IMR-90 (cell line): ENCODE measurements at regions not wholly inside any gene's neighbourhood (a gene's known extent, or its start where the extent isn't known, plus 50 kb on each side); places are given as distances from the start of the nearest gene placed in this dataset.

Source experiments
- ATAC-seq: fragments of 200-7000 bp; cut with Tn5 transposase; 2 replicates; pipeline ENCODE4 v1.9.1; 2020; ENCODE audit warnings: low read depth, mild to moderate bottlenecking, moderate library complexity
- BruUV-seq: library from RNA; stranded (reverse); fragments of 400-500 nt; replicated peaks from 2 replicates; lab custom pipeline; 2021; lab: Mats Ljungman, UMichigan
- CTCF ChIA-PET: fragments of 300-600 bp; formaldehyde crosslinking; extraction: SDS; loops from one replicate; lab custom pipeline; 2021; ENCODE audit warnings: antibody characterized with exemption; lab: Yijun Ruan, JAX
- POLR2A ChIA-PET: fragments of 300-600 bp; sonication (Branson Sonifier 250); formaldehyde crosslinking; loops from one replicate; lab custom pipeline; 2022; ENCODE audit warnings: antibody characterized with exemption; ENCODE audit not compliant: unreplicated experiment; lab: Charles Lee
- DNase-seq: peaks from one replicate; pipeline ENCODE4 v3.0.0; 2013
- H2AFZ ChIP-seq: replicated peaks from 2 replicates; pipeline ENCODE3; 2013; ENCODE audit warnings: low read length, mild to moderate bottlenecking; ENCODE audit not compliant: poor library complexity
- H2AK5ac ChIP-seq: 2 replicates; pipeline ENCODE4 v1.6.1; 2013; ENCODE audit warnings: low read depth, low read length, inconsistent platforms
- H2AK9ac ChIP-seq: replicated peaks from 2 replicates; pipeline ENCODE3; 2013; ENCODE audit warnings: mild to moderate bottlenecking, low read depth, low read length, moderate library complexity; ENCODE audit not compliant: poor library complexity
- H2BK120ac ChIP-seq: 2 replicates; pipeline ENCODE4 v1.6.1; 2013; ENCODE audit warnings: low read depth, low read length, inconsistent platforms
- H2BK15ac ChIP-seq: 3 replicates; pipeline ENCODE4 v1.6.1; 2013; ENCODE audit warnings: low read depth, low read length, inconsistent platforms
- H2BK20ac ChIP-seq: 2 replicates; pipeline ENCODE4 v1.6.1; 2013; ENCODE audit warnings: low read depth, mild to moderate bottlenecking, inconsistent platforms, low read length, moderate library complexity
- H2BK5ac ChIP-seq: 2 replicates; pipeline ENCODE4 v1.6.1; 2013; ENCODE audit warnings: mild to moderate bottlenecking, low read depth, low read length, inconsistent platforms; ENCODE audit not compliant: poor library complexity, severe bottlenecking
- H3K14ac ChIP-seq: replicated peaks from 2 replicates; pipeline ENCODE4 v1.6.1; 2013; ENCODE audit warnings: low read depth, low read length, inconsistent platforms
- H3K18ac ChIP-seq: 2 replicates; pipeline ENCODE4 v1.6.1; 2013; ENCODE audit warnings: low read depth, low read length, control low read depth
- H3K23ac ChIP-seq: 2 replicates; pipeline ENCODE4 v1.6.1; 2013; ENCODE audit warnings: low read depth, low read length, inconsistent platforms
- H3K27ac ChIP-seq: 2 replicates; pipeline ENCODE4 v1.5.1; 2013; ENCODE audit warnings: mild to moderate bottlenecking, control low read depth, low read length; ENCODE audit not compliant: insufficient read depth
- H3K27me3 ChIP-seq: 2 replicates; pipeline ENCODE4 v1.6.1; 2013; ENCODE audit warnings: low read length; ENCODE audit not compliant: control insufficient read depth, insufficient read depth
- H3K36me3 ChIP-seq: 2 replicates; pipeline ENCODE4 v1.6.1; 2013; ENCODE audit warnings: low read length, mixed read lengths; ENCODE audit not compliant: control insufficient read depth, insufficient read depth
- H3K4ac ChIP-seq: 2 replicates; pipeline ENCODE4 v1.6.1; 2013; ENCODE audit warnings: low read depth, low read length, inconsistent platforms
- H3K4me1 ChIP-seq: 2 replicates; pipeline ENCODE4 v1.6.1; 2013; ENCODE audit warnings: low read length, mixed read lengths; ENCODE audit not compliant: control insufficient read depth, insufficient read depth
- H3K4me2 ChIP-seq: 2 replicates; pipeline ENCODE4 v1.6.1; 2013; ENCODE audit warnings: low read depth, mild to moderate bottlenecking, control low read depth, low read length, moderate library complexity
- H3K4me3 ChIP-seq: 2 replicates; pipeline ENCODE4 v1.5.1; 2013; ENCODE audit warnings: low read depth, mild to moderate bottlenecking, control low read depth, low read length, moderate library complexity; ENCODE audit not compliant: insufficient read depth
- H3K56ac ChIP-seq: 2 replicates; pipeline ENCODE4 v1.6.1; 2013; ENCODE audit warnings: low read length, inconsistent platforms; ENCODE audit not compliant: insufficient read depth; ENCODE audit errors: extremely low read depth
- H3K79me1 ChIP-seq, 2 experiments: 2 replicates each; pipeline ENCODE4 v1.6.1; 2013; ENCODE audit warnings: low read length in 2 of 2, inconsistent platforms in 1 of 2, low read depth in 1 of 2
- H3K9ac ChIP-seq: 2 replicates; pipeline ENCODE4 v1.6.1; 2013; ENCODE audit warnings: low read depth, low read length, control low read depth
- H3K9me1 ChIP-seq: 2 replicates; pipeline ENCODE4 v1.6.1; 2013; ENCODE audit warnings: low read length, inconsistent platforms; ENCODE audit not compliant: insufficient read depth
- H3K9me3 ChIP-seq: 2 replicates; pipeline ENCODE4 v1.6.1; 2013; ENCODE audit warnings: low read length; ENCODE audit not compliant: control insufficient read depth, insufficient read depth
- H4K20me1 ChIP-seq: 2 replicates; pipeline ENCODE4 v1.6.1; 2013; ENCODE audit warnings: low read length, inconsistent platforms; ENCODE audit not compliant: insufficient read depth
- H4K5ac ChIP-seq: 2 replicates; pipeline ENCODE4 v1.6.1; 2013; ENCODE audit warnings: mild to moderate bottlenecking, low read depth, low read length, control low read depth
- H4K8ac ChIP-seq, 2 experiments: 2 replicates each; pipeline ENCODE4 v1.6.1; 2013; ENCODE audit warnings: low read depth in 2 of 2, low read length in 2 of 2, control low read depth in 1 of 2, inconsistent platforms in 1 of 2
- H4K91ac ChIP-seq: 2 replicates; pipeline ENCODE4 v1.6.1; 2013; ENCODE audit warnings: low read depth, low read length, inconsistent platforms; ENCODE audit not compliant: insufficient read depth
- BHLHE40 ChIP-seq: fragments of 150-350 bp; IDR thresholded peaks from 2 replicates; pipeline ENCODE4 v1.6.1; 2016; ENCODE audit warnings: mild to moderate bottlenecking, low read depth, low read length
- CEBPB ChIP-seq: IDR thresholded peaks from 2 replicates; pipeline ENCODE4 v1.6.1; 2012; ENCODE audit warnings: low read depth, low read length, improper control_type of control experiment
- CHD1 ChIP-seq: IDR thresholded peaks from 2 replicates; pipeline ENCODE4 v1.6.1; 2012; ENCODE audit warnings: low read depth, low read length, improper control_type of control experiment
- ELK1 ChIP-seq: fragments of 150-350 bp; IDR thresholded peaks from 2 replicates; pipeline ENCODE4 v1.6.1; 2016; ENCODE audit warnings: low read depth, mild to moderate bottlenecking, low read length, moderate library complexity, borderline replicate concordance
- FOS ChIP-seq: fragments of 150-350 bp; IDR thresholded peaks from 2 replicates; pipeline ENCODE4 v1.6.1; 2016; ENCODE audit warnings: low read depth, low read length
- MAFK ChIP-seq: IDR thresholded peaks from 2 replicates; pipeline ENCODE4 v1.6.1; 2012; ENCODE audit warnings: low read depth, low read length, improper control_type of control experiment
- MAZ ChIP-seq: IDR thresholded peaks from 2 replicates; pipeline ENCODE4 v1.6.1; 2012; ENCODE audit warnings: low read depth, mild to moderate bottlenecking, low read length, improper control_type of control experiment, moderate library complexity, borderline replicate concordance
- MXI1 ChIP-seq: IDR thresholded peaks from 2 replicates; pipeline ENCODE4 v1.6.1; 2012; ENCODE audit warnings: low read depth, mild to moderate bottlenecking, low read length, moderate library complexity, borderline replicate concordance
- NFE2L2 ChIP-seq: fragments of 150-350 bp; IDR thresholded peaks from 2 replicates; pipeline ENCODE4 v1.6.1; 2016; ENCODE audit warnings: low read depth, mild to moderate bottlenecking, low read length
- POLR2A ChIP-seq: IDR thresholded peaks from 2 replicates; pipeline ENCODE4 v1.6.1; 2012; ENCODE audit warnings: mild to moderate bottlenecking, low read depth, low read length
- RAD21 ChIP-seq: IDR thresholded peaks from 2 replicates; pipeline ENCODE4 v1.6.1; 2012; ENCODE audit warnings: low read length, improper control_type of control experiment
- RCOR1 ChIP-seq: IDR thresholded peaks from 2 replicates; pipeline ENCODE4 v1.6.1; 2012; ENCODE audit warnings: mild to moderate bottlenecking, low read length, improper control_type of control experiment; ENCODE audit not compliant: insufficient replicate concordance
- RFX5 ChIP-seq: IDR thresholded peaks from 2 replicates; pipeline ENCODE4 v1.8.0; 2012; ENCODE audit warnings: low read depth, mild to moderate bottlenecking, low read length, moderate library complexity
- SMC3 ChIP-seq: fragments of 150-350 bp; IDR thresholded peaks from 2 replicates; pipeline ENCODE4 v1.6.1; 2016; ENCODE audit warnings: low read depth, mild to moderate bottlenecking, antibody characterized with exemption, low read length, moderate library complexity
- USF2 ChIP-seq: fragments of 150-350 bp; IDR thresholded peaks from 2 replicates; pipeline ENCODE4 v1.6.1; 2017; ENCODE audit warnings: mild to moderate bottlenecking, antibody characterized with exemption, low read length, low read depth
- WGBS, 2 experiments: methylation state at CpG; one replicate each; pipeline versions ENCODE4 v1.1.5 to v1.1.7; 2013; ENCODE audit warnings: missing lambda C conversion rate in 2 of 2; ENCODE audit not compliant: insufficient read length in 1 of 2; ENCODE audit errors: extremely low coverage in 2 of 2; 5-methylcytosine and 5-hydroxymethylcytosine counted together
- dilution Hi-C: fragments of 300-500 bp; cut with HindIII; formaldehyde crosslinking; loops from one replicate; pipeline ENCODE4 v1.14.3; 2018; ENCODE audit warnings: low sequenced_read_pairs; ENCODE audit not compliant: unreplicated experiment
- in situ Hi-C: fragments of 300-500 bp; cut with MboI; formaldehyde crosslinking; loops from 3 replicates; pipeline ENCODE4 v1.14.3; 2019; ENCODE audit warnings: low sequenced_read_pairs, inconsistent platforms, mixed read lengths
- intact Hi-C: fragments of 100-400 bp; cut with micrococcal nuclease; formaldehyde crosslinking; loops from 2 replicates; pipeline ENCODE4 v1.10.0; 2022
- TF ChIP-seq, protein P1 (sequence below): conservative IDR thresholded peaks from 2 replicates; pipeline ENCODE4 v1.5.1; 2012; ENCODE audit warnings: mild to moderate bottlenecking, low read depth, low read length, improper control_type of control experiment

DNA sequence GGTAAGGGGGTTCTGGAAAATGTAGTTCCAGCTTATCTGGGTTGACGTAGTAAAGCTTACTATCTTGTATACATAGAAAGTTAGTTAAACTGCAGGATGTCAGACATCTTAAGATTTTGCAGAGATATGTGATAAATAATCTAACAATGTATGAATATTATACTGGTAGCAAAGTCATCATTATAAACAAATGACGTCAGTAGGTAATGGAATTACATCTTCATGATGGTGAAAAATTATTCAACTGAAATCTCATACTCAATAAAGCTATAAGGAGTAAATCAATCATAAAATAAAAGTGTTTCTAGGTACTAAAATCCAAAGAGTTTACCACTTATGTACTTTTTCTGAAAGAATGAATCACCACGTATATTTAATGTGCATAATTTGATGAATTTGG is 217.3 kb upstream of the CDH10 start:
- intact Hi-C loops, result no loop called here

More for the DNA sequence above, 217.3 kb upstream of the CDH10 start:
- TF ChIP-seq RFX5, result no peak
- TF ChIP-seq MAFK, result no peak
- TF ChIP-seq ELK1, result no peak
- no peak for TF ChIP-seq MAZ
- TF ChIP-seq CEBPB, result no peak
- no peak for TF ChIP-seq NFE2L2
- no peak for TF ChIP-seq MXI1
- TF ChIP-seq USF2, result no peak
- TF ChIP-seq POLR2A, result no peak
- no peak for TF ChIP-seq SMC3
- TF ChIP-seq FOS, result no peak
- TF ChIP-seq BHLHE40, result no peak
- no peak for TF ChIP-seq CHD1
- TF ChIP-seq, protein P1, sequence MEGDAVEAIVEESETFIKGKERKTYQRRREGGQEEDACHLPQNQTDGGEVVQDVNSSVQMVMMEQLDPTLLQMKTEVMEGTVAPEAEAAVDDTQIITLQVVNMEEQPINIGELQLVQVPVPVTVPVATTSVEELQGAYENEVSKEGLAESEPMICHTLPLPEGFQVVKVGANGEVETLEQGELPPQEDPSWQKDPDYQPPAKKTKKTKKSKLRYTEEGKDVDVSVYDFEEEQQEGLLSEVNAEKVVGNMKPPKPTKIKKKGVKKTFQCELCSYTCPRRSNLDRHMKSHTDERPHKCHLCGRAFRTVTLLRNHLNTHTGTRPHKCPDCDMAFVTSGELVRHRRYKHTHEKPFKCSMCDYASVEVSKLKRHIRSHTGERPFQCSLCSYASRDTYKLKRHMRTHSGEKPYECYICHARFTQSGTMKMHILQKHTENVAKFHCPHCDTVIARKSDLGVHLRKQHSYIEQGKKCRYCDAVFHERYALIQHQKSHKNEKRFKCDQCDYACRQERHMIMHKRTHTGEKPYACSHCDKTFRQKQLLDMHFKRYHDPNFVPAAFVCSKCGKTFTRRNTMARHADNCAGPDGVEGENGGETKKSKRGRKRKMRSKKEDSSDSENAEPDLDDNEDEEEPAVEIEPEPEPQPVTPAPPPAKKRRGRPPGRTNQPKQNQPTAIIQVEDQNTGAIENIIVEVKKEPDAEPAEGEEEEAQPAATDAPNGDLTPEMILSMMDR, result no peak
- TF ChIP-seq RAD21, result no peak
- no peak for TF ChIP-seq RCOR1
- Histone ChIP-seq H3K4me3 (no peak overlapping the region), H3K27ac (no peak overlapping the region), H2BK20ac (no peak overlapping the region), H3K9me3 (0 out of 2 replicates have a peak, but pooled peaks cover 4% of the 10 kb centered on the region), H3K9ac (no peak overlapping the region), H3K23ac (no peak overlapping the region), H3K9me1 (no peaks in the 10 kb centered on the region), H2AK9ac (no peak overlapping the region), H4K20me1 (no peaks in the 10 kb centered on the region), H2AFZ (no peak overlapping the region), H3K27me3 (no peaks in the 10 kb centered on the region), H4K8ac (no peak overlapping the region), H2BK5ac (no peak overlapping the region), H2BK15ac (no peak overlapping the region), H3K4ac (no peak overlapping the region), H2BK120ac (no peak overlapping the region), H4K91ac (no peak overlapping the region), H3K4me2 (no peak overlapping the region), H3K79me1 (no peaks in the 10 kb centered on the region), H3K4me1 (no peaks in the 10 kb centered on the region), H3K14ac (no peak overlapping the region), H3K36me3 (no peaks in the 10 kb centered on the region), H4K5ac (no peak overlapping the region), H3K18ac (no peak overlapping the region), H3K56ac (no peak overlapping the region), H2AK5ac (no peak overlapping the region)
- ATAC-seq, result no peak
- dilution Hi-C loops (no loop called here), in situ Hi-C loops (no loop called here)
- BruUV-seq, result no TSS peak
- POLR2A ChIA-PET, result no interaction called here
- WGBS, 2 experiments, result no CpG with 5 or more reads among the region's 3 CpGs
- DNase-seq, result no peak
- CTCF ChIA-PET, result no interaction called here
